Gastroesophageal sphincter (tissue), 4 donors: ENCODE measurements at regions not wholly inside any gene's neighbourhood (a gene's known extent, or its start where the extent isn't known, plus 50 kb on each side); places are given as distances from the start of the nearest gene placed in this dataset.

Source experiments
- ATAC-seq: fragments of 150-250 bp; one replicate; pipeline ENCODE4 v1.9.1; 2016; ENCODE audit warnings: mild to moderate bottlenecking, moderate library complexity
- H3K27ac ChIP-seq, 4 donors: fragments of 200-600 bp; sonication (generic) in 3 of 4; 1 replicate in 3 of 4; 2 replicates in 1 of 4; pipeline ENCODE4 v1.5.1; 2016 to 2019
- H3K27me3 ChIP-seq: fragments of 200-600 bp; sonication (generic); one replicate; pipeline ENCODE4 v1.5.1; 2019
- H3K36me3 ChIP-seq, 2 donors: fragments of 200-600 bp; sonication (generic); one replicate each; pipeline ENCODE4 v1.5.1; 2019; ENCODE audit warnings: control low read depth in 1 of 2
- H3K4me1 ChIP-seq, 3 donors: fragments of 200-600 bp; sonication (generic); 1 replicate in 2 of 3; 2 replicates in 1 of 3; pipeline ENCODE4 v1.5.1; 2016 to 2019; ENCODE audit warnings: control low read depth in 2 of 3
- H3K4me3 ChIP-seq, 2 donors: fragments of 200-600 bp; sonication (generic); one replicate each; pipeline ENCODE4 v1.5.1; 2019; ENCODE audit warnings: mild to moderate bottlenecking in 1 of 2, moderate library complexity in 1 of 2
- H3K9me3 ChIP-seq, 3 donors: fragments of 200-600 bp; sonication (generic); one replicate each; pipeline ENCODE4 v1.5.1; 2017 to 2019; ENCODE audit warnings: control low read depth in 2 of 3
- CTCF ChIP-seq, 4 experiments: fragments of 200-600 bp in 2 of 4; fragments of 450-650 bp in 2 of 4; sonication (generic) in 1 of 4; IDR thresholded peaks; one replicate each; pipeline ENCODE4 v1.5.1; 2017 to 2019; ENCODE audit warnings: antibody characterized with exemption in 4 of 4, mild to moderate bottlenecking in 2 of 4, moderate library complexity in 2 of 4
- EP300 ChIP-seq: sonication (generic); formaldehyde crosslinking; IDR thresholded peaks from one replicate; pipeline ENCODE4 v1.6.1; 2017; ENCODE audit warnings: antibody characterized with exemption, mild to moderate bottlenecking
- POLR2A ChIP-seq, 2 donors: fragments of 450-650 bp; IDR thresholded peaks; one replicate each; pipeline ENCODE4 v1.6.1; 2017; ENCODE audit warnings: antibody characterized with exemption in 2 of 2, mild to moderate bottlenecking in 2 of 2, moderate library complexity in 1 of 2
- POLR2AphosphoS5 ChIP-seq: sonication (generic); formaldehyde crosslinking; IDR thresholded peaks from one replicate; pipeline ENCODE4 v1.6.1; 2017; ENCODE audit warnings: antibody characterized with exemption
- WGBS, 2 donors: methylation state at CpG; one replicate each; pipeline ENCODE4 v1.1.5; 2018; ENCODE audit warnings: low coverage in 1 of 2; 5-methylcytosine and 5-hydroxymethylcytosine counted together

GRCh38 chr3:18843188-18843587, 305.1 kb upstream of the KCNH8 start:
- Histone ChIP-seq H3K27ac (no peak overlapping the region), H3K9me3 (no peaks in the 10 kb centered on the region), H3K36me3 (no peaks in the 10 kb centered on the region), H3K27me3 (no peaks in the 10 kb centered on the region), H3K4me3 (no peak overlapping the region), H3K4me1 (no peaks in the 10 kb centered on the region)
- TF ChIP-seq CTCF (IDR thresholded peaks at IDR 0.05) (no peak), EP300 (no peak), POLR2AphosphoS5 (no peak), POLR2A (IDR thresholded peaks at IDR 0.05) (no peak)
- 41 to 43% methylated on average over 1 to 3 of the region's 3 CpGs for WGBS, 2 donors
- ATAC-seq, result no peak

GRCh38 chr3:18841422-18842343, 306.6 kb upstream of the KCNH8 start:
- no peak for ATAC-seq
- WGBS, 2 donors, result 46 to 53% methylated on average over 6 of the region's 6 CpGs
- Histone ChIP-seq H3K27ac (no peak overlapping the region), H3K9me3 (no peaks in the 10 kb centered on the region), H3K4me3 (no peak overlapping the region), H3K27me3 (no peaks in the 10 kb centered on the region), H3K4me1 (no peaks in the 10 kb centered on the region), H3K36me3 (no peaks in the 10 kb centered on the region)
- no peak for TF ChIP-seq POLR2AphosphoS5
- TF ChIP-seq EP300, result no peak
- TF ChIP-seq CTCF (IDR thresholded peaks at IDR 0.05), result no peak
- TF ChIP-seq POLR2A (IDR thresholded peaks at IDR 0.05), result no peak

- no peak overlapping the region for H3K27ac ChIP-seq
- H3K4me1 ChIP-seq, result no peaks in the 10 kb centered on the region
- 68 to 87% methylated on average over 1 to 3 of the region's 3 CpGs for WGBS, 2 donors
- H3K36me3 ChIP-seq, result no peaks in the 10 kb centered on the region
- no peak for ATAC-seq
- no peak for TF ChIP-seq POLR2AphosphoS5
- TF ChIP-seq EP300, result no peak
- TF ChIP-seq CTCF (IDR thresholded peaks at IDR 0.05), result no peak
- TF ChIP-seq POLR2A (IDR thresholded peaks at IDR 0.05), result no peak
- no peak overlapping the region for H3K4me3 ChIP-seq
- no peaks in the 10 kb centered on the region for H3K27me3 ChIP-seq
- no peaks in the 10 kb centered on the region for H3K9me3 ChIP-seq
Observed at GRCh38 chr3:18840535-18841137, 307.7 kb upstream of the KCNH8 start.

- Histone ChIP-seq H3K36me3 (no peaks in the 10 kb centered on the region), H3K4me1 (no peaks in the 10 kb centered on the region), H3K27me3 (no peaks in the 10 kb centered on the region), H3K4me3 (no peak overlapping the region), H3K27ac (no peak overlapping the region), H3K9me3 (no peaks in the 10 kb centered on the region)
- 86 to 92% methylated on average over 1 of the region's 1 CpG for whole genome bisulfite sequencing, 2 donors
- TF ChIP-seq POLR2AphosphoS5 (no peak), EP300 (no peak), CTCF (IDR thresholded peaks at IDR 0.05) (no peak), POLR2A (IDR thresholded peaks at IDR 0.05) (no peak)
- ATAC-seq, result no peak
Observed at GRCh38 chr3:18838758-18839157, 309.6 kb upstream of the KCNH8 start.
